ENCODE measurements at regions not wholly inside any gene's neighbourhood (a gene's known extent, or its start where the extent isn't known, plus 50 kb on each side); places are given as distances from the start of the nearest gene placed in this dataset.
A peak's percentile ranks its signal among the peaks of the same experiment; 100 is the strongest.

DNA sequence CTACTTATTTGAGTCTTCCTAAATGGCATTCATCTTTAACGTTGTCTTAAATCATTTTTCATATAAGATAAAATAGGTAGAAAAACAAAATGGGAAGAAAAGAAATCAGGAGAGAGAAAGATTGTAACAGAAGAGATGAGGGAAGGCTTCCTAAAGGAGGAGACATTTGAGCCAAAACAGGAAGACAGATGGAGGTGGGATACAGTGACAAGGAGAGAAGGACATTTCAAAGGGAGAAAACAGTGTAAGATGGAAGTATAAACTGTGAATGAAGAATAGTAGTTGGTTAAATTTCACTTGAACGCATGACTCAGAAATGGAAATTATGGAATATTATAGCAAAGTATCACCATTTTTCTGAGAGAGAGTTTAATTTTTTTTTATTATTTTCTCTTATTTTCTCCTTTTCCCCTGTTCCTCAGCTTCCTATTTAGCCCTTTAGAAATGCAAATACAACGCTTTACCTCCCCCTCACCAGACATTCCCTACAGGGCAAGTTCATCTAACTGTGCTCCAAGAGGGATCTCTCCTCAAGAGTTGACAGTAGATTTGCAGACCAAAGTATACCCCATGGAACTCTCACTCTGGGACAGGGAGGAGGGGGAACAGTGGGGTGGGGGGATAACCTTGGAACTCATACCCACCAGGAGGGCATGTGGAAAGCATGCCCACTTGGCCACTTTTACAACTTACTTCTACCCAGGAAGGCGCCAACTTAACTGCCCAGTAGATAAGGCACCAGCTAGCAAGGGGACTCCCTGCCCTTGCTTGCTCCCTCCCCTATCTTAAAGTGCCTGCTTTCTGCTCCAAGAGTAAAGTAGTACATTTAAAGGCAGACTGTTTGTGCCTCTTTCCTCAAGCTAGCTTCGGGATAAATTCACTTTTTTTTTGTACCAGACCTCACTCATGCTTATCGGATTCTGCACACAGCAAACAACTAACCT is 304.7 kb upstream of the POU5F2 start:
- in situ Hi-C loops (cut with HindIII; ENCODE audit: low pct_unique_long_range_greater_than_20kb, low sequenced_read_pairs): no loop called here
- TF ChIP-seq JUND (IDR thresholded peaks at IDR 0.05; ENCODE audit: low read depth): no peak
- DNase-seq (ENCODE audit: low read depth in 1 of 2, low spot score in 1 of 2): no peak

DNA sequence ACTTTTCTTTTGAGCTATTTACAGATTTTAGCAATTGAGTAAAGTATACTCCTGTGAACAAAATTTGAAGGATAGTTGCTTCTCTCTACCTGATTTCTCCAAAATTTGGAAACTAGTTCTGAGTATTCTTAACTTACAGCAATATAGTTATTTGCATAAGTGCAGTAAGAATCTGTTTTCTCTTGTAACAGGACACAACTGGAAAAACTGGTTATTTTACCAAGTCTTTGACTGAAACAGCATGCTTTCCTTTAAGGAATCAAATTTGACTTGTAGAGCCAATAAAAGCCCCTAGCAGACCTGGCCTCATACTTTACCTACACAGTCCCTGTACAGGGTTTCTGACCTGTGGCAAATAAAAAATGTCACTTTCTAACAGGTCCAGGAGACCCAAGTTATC is 301.9 kb upstream of the POU5F2 start:
- in situ Hi-C loops (cut with HindIII; ENCODE audit: low pct_unique_long_range_greater_than_20kb, low sequenced_read_pairs): no loop called here
- DNase-seq (ENCODE audit: low read depth in 1 of 2, low spot score in 1 of 2): peak in 1 of 2 experiments; percentile 30
- no peak for TF ChIP-seq JUND (IDR thresholded peaks at IDR 0.05; ENCODE audit: low read depth)

DNA sequence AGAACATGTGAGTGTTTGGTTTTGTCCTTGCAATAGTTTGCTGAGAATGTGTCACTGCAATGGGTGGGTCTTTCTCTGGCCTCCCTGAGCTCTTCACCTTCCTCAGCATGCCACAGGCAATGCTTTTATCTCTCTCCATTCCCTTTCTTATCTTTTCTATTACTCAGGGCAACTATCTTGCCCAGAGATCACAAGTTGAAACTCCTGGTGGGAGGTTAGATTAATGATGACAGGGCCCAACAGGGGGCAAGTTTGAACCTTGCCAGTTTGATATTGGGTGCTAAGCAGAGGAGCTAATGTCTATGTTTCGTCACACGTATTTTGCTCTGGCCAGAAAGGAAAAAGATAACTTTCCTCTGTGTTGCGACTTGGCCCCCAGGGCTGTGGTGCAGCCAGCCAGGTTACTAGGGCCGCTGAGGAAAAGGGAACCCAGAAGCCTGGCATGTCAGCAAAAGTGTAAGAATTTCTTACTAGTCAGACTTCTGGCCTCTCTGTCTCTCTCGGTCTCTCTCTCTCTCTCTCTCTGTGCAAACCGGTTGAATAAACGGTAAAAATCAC is 299.3 kb upstream of the POU5F2 start:
- TF ChIP-seq JUND (IDR thresholded peaks at IDR 0.05; ENCODE audit: low read depth): no peak
- in situ Hi-C loops (cut with HindIII; ENCODE audit: low pct_unique_long_range_greater_than_20kb, low sequenced_read_pairs): no loop called here
- no peak for DNase-seq (ENCODE audit: low read depth in 1 of 2, low spot score in 1 of 2)

DNA sequence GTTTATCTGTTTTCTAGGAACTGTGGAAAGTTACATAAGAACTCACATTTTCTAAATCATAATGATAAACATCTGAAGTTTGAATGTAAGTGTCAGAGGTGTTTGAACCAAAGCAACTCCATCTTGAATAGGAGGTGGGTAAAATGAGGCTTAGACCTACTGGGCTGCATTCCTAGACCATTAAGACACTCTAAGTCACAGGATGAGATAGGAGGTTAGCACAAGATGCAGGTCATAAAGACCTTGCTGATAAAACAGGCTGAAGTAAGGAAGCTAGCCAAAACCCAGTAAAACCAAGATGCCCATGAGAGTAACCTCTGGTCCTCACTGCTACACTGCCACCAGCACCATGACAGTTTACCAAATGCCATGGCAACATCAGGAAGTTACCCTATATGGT is 297.7 kb upstream of the POU5F2 start:
- no peak for DNase-seq (ENCODE audit: low read depth in 1 of 2, low spot score in 1 of 2)
- in situ Hi-C loops (cut with HindIII; ENCODE audit: low pct_unique_long_range_greater_than_20kb, low sequenced_read_pairs): no loop called here
- TF ChIP-seq JUND (IDR thresholded peaks at IDR 0.05; ENCODE audit: low read depth): no peak

DNA sequence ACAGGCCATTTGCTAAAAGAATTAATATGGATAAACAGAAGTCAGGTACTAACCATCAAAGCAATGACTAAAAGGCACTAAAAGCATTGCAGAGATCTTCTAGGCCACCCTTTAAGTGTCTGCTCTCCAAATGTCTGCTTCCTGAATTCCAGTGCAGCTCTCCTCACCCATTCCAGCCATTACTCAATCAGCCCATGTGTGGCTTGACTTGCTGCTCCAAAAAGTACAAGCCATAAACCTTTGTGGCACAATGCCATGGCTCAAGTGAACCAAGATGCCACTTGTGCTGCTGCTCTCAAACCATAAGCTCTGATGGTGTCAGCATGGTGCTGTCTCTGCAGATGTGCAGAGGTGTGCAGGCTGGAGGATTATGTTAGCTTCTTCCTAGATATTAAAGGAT is 290.2 kb upstream of the POU5F2 start:
- no peak for TF ChIP-seq JUND (IDR thresholded peaks at IDR 0.05; ENCODE audit: low read depth)
- in situ Hi-C loops (cut with HindIII; ENCODE audit: low pct_unique_long_range_greater_than_20kb, low sequenced_read_pairs): no loop called here

DNA sequence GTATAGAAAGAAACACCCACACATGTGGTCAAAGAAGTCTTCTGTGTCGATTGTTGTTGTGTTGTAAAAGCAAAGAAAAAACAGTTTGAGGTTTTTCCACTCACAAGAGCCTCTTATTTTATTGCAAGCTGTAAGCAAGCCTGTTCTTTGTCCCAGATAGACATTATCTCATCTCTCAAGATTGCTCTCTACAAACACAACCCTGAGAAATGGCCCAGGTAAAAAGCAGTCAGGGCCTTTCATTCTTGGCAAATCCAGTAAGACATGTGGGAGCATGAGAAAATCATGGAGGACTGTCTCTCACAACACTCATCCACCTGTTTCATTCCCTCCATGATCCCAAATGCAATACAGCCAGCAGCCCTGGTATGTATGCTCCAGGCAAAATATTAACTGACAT is 286.6 kb upstream of the POU5F2 start:
- no peak for DNase-seq (ENCODE audit: low read depth in 1 of 2, low spot score in 1 of 2)
- TF ChIP-seq JUND (IDR thresholded peaks at IDR 0.05; ENCODE audit: low read depth): no peak
- in situ Hi-C loops (cut with HindIII; ENCODE audit: low pct_unique_long_range_greater_than_20kb, low sequenced_read_pairs): no loop called here

More for the DNA sequence above, 290.2 kb upstream of the POU5F2 start:
- DNase-seq (ENCODE audit: low read depth in 1 of 2, low spot score in 1 of 2): no peak

DNA sequence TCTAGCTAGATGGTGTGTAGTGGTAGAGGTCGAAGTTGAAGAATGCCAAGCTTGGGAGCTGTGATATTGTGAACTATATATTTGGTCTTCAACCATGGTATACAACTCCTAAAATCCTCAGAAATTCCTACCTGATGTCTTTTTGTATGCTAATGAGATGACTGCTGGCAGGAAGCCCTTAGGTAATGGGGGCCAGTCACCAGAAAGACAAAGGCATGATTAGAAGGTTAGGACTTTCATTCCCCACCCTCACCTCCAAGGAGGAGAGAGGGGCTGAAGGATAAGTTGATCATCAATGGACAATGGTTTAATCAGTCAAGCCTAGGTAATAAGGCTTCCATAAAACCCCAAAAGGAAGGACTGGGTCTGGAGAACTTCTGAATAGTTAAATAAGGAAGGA is 285.7 kb upstream of the POU5F2 start:
- in situ Hi-C loops (cut with HindIII; ENCODE audit: low pct_unique_long_range_greater_than_20kb, low sequenced_read_pairs): no loop called here
- DNase-seq (ENCODE audit: low read depth in 1 of 2, low spot score in 1 of 2): no peak
- TF ChIP-seq JUND (IDR thresholded peaks at IDR 0.05; ENCODE audit: low read depth): no peak

DNA sequence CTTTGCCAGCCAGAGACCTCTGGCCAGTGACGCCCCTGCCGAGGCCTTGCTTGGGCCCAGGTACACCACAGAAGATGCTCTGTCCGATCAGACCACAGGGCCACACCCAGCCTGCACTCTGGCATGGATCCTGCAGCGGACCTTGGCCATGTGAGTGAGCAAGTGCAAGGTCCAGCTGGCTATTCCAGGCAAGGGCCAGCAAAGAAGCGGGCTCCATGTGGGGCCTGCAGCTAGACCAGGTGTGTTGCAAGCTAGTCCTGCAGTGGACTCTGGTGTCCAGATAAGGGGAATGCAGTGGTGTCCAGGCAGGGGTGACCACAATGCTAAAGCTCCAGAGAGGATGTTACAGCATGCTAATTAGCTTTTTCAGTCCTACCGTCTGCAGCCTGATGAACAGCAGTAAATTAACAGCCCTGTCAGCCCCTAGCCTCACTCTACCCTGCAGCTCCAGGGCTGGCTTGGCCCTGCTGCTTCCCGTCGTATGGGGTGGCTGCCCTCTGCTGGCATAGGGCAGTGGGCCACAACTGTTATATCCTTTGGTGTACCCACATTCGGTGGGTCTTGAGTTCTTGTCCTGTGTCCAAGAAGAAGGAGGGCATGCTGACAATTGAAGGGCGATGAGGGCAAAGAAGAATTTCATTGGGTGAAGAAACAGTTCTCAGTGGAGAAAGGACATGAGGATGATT is 284.5 kb upstream of the POU5F2 start:
- TF ChIP-seq JUND (IDR thresholded peaks at IDR 0.05; ENCODE audit: low read depth): no peak
- in situ Hi-C loops (cut with HindIII; ENCODE audit: low pct_unique_long_range_greater_than_20kb, low sequenced_read_pairs): no loop called here
- no peak for DNase-seq (ENCODE audit: low read depth in 1 of 2, low spot score in 1 of 2)

DNA sequence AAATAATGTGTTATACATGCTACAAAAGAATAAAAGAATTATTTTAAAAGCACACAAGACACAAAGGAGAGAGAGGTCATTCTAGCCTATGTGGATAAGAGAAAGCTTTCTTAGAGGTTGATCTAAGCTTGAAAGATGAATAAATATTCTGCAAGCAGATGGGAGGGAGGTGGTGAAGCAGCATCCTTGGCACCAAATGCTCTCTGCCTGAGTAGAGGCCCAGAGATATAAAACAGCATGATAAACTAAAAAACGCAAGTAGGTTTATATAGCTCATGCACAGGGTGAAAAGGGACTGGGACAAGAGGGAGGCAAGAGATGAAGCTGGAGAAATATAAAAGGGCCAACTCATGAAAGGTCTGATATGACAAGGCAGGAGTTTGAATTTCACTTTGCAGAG is 283.2 kb upstream of the POU5F2 start:
- in situ Hi-C loops (cut with HindIII; ENCODE audit: low pct_unique_long_range_greater_than_20kb, low sequenced_read_pairs): no loop called here
- no peak for DNase-seq (ENCODE audit: low read depth in 1 of 2, low spot score in 1 of 2)
- no peak for TF ChIP-seq JUND (IDR thresholded peaks at IDR 0.05; ENCODE audit: low read depth)

DNA sequence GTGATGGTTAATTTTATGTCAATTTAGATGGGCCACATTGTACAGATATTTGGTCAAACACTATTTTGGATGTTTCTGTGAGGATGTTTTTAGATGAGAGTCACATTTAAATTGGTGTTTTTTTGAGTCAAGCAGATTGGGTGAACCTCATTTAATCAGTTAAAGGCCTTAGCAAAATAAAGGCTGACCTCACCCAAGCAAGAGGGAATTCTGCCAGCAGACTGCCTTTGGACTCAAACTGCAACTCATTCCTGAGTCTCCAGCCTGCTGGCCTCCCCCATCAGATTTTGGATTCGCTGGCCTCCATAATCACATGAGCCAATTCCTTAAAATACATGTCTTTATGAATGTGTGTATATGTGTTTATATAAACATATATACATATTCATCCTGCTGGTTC is 282.7 kb upstream of the POU5F2 start:
- no peak for TF ChIP-seq JUND (IDR thresholded peaks at IDR 0.05; ENCODE audit: low read depth)
- in situ Hi-C loops (cut with HindIII; ENCODE audit: low pct_unique_long_range_greater_than_20kb, low sequenced_read_pairs): no loop called here
- no peak for DNase-seq (ENCODE audit: low read depth in 1 of 2, low spot score in 1 of 2)

DNA sequence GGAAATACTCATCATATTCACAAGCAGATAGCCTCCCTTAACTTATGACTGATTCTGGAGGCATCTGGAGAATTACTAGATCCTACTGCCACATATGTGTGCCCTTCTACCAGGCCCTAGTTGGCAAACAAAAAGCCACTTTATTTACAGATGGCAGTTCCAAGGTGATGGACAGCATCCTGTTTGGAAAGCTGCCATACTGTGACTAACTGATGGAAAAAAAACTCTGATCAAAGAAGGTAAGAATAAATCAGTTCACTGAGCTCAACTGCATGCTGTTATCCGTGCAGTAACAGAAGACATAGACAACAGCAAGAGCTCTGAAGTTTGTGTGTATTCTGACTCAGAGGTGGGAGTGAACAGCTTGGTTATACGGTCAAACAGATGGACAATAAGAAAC is 279.8 kb upstream of the POU5F2 start:
- in situ Hi-C loops (cut with HindIII; ENCODE audit: low pct_unique_long_range_greater_than_20kb, low sequenced_read_pairs): no loop called here
- peak in 1 of 2 experiments; percentile 10 for DNase-seq (ENCODE audit: low read depth in 1 of 2, low spot score in 1 of 2)
- TF ChIP-seq JUND (IDR thresholded peaks at IDR 0.05; ENCODE audit: low read depth): no peak

DNA sequence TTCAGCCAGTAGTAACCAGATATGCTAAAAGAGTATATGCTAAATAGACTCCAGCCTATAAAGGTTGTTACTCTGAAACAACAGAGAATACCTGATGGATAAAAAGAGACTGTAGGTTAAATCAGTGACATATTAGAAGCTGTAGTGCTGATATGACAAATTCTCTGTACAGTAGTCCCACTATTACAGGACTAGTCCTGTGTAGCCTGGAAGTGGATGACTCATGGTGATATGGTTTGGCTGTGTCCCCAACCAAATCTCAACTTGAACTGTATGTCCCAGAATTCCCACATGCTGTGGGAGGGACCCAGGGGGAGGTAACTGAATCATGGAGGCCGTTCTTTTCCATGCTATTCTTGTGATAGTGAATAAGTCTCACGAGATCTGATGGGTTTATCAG is 276.2 kb upstream of the POU5F2 start:
- DNase-seq (ENCODE audit: low read depth in 1 of 2, low spot score in 1 of 2): no peak
- TF ChIP-seq JUND (IDR thresholded peaks at IDR 0.05; ENCODE audit: low read depth): no peak
- in situ Hi-C loops (cut with HindIII; ENCODE audit: low pct_unique_long_range_greater_than_20kb, low sequenced_read_pairs): no loop called here

DNA sequence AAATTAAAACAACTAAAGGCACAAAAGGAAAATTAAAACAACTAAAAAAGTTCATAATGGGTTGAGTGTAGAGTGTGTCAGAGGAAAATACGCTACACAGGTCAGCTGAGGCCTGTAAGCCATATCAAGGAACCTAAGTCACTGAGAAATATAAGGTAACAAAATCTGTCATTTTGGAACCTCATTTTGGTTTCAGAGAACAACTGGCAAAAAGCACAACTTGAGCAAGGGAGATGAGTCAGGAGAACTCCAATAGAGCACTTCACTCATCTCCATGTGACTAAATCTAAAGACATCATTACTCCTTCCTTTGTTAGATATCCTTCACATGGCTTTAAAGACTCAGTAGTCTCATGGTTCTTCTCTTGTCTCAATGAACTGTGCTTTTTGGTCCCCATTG is 269.4 kb upstream of the POU5F2 start:
- DNase-seq (ENCODE audit: low read depth in 1 of 2, low spot score in 1 of 2): no peak
- in situ Hi-C loops (cut with HindIII; ENCODE audit: low pct_unique_long_range_greater_than_20kb, low sequenced_read_pairs): no loop called here
- TF ChIP-seq JUND (IDR thresholded peaks at IDR 0.05; ENCODE audit: low read depth): no peak
